ENCODE measurements at regions not wholly inside any gene's neighbourhood (a gene's known extent, or its start where the extent isn't known, plus 50 kb on each side); places are given as distances from the start of the nearest gene placed in this dataset.

DNA sequence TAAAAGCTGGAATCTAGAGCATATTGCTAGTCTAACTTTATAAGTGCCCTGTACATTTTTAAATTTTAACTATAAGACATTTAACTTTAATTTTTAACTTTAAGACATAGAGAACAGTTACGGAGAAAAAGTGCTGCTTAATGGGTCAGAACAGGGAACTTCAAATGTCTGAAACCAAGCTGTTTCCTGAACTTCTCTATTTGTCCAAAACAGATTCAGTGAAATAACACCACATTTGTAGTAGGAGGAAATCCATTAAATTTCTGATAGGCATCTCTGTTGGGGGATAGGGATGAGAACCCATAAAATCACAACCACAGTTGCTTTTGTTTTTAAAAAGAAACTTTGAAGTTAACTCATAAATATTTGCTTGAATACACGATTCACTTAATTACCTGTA lies 170.8 kb upstream of the ANK3 start:
- no peaks in the 10 kb centered on the region for H3K27me3 ChIP-seq (replicated peaks; ENCODE audit: insufficient read depth, low read depth, low read length, poor library complexity)
- CTCF ChIA-PET = no interaction called here
- H3K9me3 ChIP-seq (ENCODE audit: low read depth, low read length, poor library complexity, severe bottlenecking) = no peaks in the 10 kb centered on the region
- no peak overlapping the region for H3K27ac ChIP-seq (ENCODE audit: low read depth, low read length, poor library complexity, severe bottlenecking)
- intact Hi-C loops (cut with micrococcal nuclease; ENCODE audit: unreplicated experiment) = no loop called here
- no peak overlapping the region for H3K4me3 ChIP-seq (ENCODE audit: low read depth, low read length, poor library complexity, severe bottlenecking)
- H3K36me3 ChIP-seq (ENCODE audit: insufficient read depth, low read length, poor library complexity, severe bottlenecking) = no peaks in the 10 kb centered on the region
- H3K4me1 ChIP-seq (ENCODE audit: insufficient read depth, low read length, poor library complexity, severe bottlenecking) = no peaks in the 10 kb centered on the region
- no peak for DNase-seq (ENCODE audit: low spot score)
- BruUV-seq (replicated peaks) = no TSS peak
- no peak for TF ChIP-seq EZH2 (IDR thresholded peaks at IDR 0.05; ENCODE audit: borderline replicate concordance, low read depth, low read length, poor library complexity, severe bottlenecking)
- TF ChIP-seq, protein P1, sequence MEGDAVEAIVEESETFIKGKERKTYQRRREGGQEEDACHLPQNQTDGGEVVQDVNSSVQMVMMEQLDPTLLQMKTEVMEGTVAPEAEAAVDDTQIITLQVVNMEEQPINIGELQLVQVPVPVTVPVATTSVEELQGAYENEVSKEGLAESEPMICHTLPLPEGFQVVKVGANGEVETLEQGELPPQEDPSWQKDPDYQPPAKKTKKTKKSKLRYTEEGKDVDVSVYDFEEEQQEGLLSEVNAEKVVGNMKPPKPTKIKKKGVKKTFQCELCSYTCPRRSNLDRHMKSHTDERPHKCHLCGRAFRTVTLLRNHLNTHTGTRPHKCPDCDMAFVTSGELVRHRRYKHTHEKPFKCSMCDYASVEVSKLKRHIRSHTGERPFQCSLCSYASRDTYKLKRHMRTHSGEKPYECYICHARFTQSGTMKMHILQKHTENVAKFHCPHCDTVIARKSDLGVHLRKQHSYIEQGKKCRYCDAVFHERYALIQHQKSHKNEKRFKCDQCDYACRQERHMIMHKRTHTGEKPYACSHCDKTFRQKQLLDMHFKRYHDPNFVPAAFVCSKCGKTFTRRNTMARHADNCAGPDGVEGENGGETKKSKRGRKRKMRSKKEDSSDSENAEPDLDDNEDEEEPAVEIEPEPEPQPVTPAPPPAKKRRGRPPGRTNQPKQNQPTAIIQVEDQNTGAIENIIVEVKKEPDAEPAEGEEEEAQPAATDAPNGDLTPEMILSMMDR (conservative IDR thresholded peaks at IDR 0.05; ENCODE audit: low read depth, low read length) = no peak
- POLR2A ChIA-PET (ENCODE audit: low non-redundant PET) = no interaction called here

DNA sequence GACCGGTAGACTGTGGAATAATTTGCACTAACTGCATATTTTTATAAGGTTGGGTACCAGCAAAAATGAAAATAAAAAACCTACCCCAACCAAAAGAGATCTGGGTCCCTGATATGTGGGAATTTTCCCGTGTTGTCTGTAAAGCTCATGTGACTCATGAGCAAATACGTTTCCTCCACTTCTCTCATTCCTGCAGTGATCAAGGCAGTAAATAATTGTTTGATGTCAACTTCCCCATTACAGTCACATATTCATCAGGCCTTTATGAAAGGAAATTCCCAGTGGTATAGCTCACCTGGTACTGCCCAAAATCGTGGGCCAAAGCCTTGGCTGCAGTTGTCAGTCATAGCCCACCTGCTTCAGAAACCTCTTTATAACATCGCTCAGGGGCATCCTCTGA lies 166.0 kb upstream of the ANK3 start:
- no peaks in the 10 kb centered on the region for H3K9me3 ChIP-seq (ENCODE audit: low read depth, low read length, poor library complexity, severe bottlenecking)
- H3K27me3 ChIP-seq (replicated peaks; ENCODE audit: insufficient read depth, low read depth, low read length, poor library complexity) = no peaks in the 10 kb centered on the region
- no peak for TF ChIP-seq EZH2 (IDR thresholded peaks at IDR 0.05; ENCODE audit: borderline replicate concordance, low read depth, low read length, poor library complexity, severe bottlenecking)
- TF ChIP-seq, protein P1 (conservative IDR thresholded peaks at IDR 0.05; ENCODE audit: low read depth, low read length) = no peak
- intact Hi-C loops (cut with micrococcal nuclease; ENCODE audit: unreplicated experiment) = no loop called here
- CTCF ChIA-PET = no interaction called here
- no TSS peak for BruUV-seq (replicated peaks)
- no peaks in the 10 kb centered on the region for H3K4me1 ChIP-seq (ENCODE audit: insufficient read depth, low read length, poor library complexity, severe bottlenecking)
- H3K27ac ChIP-seq (ENCODE audit: low read depth, low read length, poor library complexity, severe bottlenecking) = no peak overlapping the region
- POLR2A ChIA-PET (ENCODE audit: low non-redundant PET) = no interaction called here
- DNase-seq (ENCODE audit: low spot score) = no peak
- no peaks in the 10 kb centered on the region for H3K36me3 ChIP-seq (ENCODE audit: insufficient read depth, low read length, poor library complexity, severe bottlenecking)
- H3K4me3 ChIP-seq (ENCODE audit: low read depth, low read length, poor library complexity, severe bottlenecking) = no peak overlapping the region

DNA sequence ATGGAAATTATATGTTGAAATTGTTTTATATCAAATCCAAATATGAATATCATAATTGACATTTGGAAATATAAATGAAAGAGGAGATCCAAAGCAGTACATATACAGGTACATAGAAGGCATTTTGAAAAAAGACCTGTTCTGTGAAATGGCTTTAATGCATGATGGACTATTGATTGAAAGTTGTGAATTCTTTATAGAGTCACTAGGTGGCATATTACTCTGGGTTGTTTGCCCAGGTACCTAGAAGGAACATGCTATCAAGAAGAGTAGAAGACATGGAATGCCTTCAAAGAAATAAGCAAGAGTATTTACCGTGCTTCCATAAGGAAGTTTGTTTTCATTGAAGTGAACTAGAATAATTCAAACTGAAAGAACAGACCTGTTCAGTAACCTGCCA lies 160.0 kb upstream of the ANK3 start:
- H3K27ac ChIP-seq (ENCODE audit: low read depth, low read length, poor library complexity, severe bottlenecking) = no peak overlapping the region
- POLR2A ChIA-PET (ENCODE audit: low non-redundant PET) = no interaction called here
- DNase-seq (ENCODE audit: low spot score) = peak; percentile 51
- no peaks in the 10 kb centered on the region for H3K36me3 ChIP-seq (ENCODE audit: insufficient read depth, low read length, poor library complexity, severe bottlenecking)
- no peaks in the 10 kb centered on the region for H3K27me3 ChIP-seq (replicated peaks; ENCODE audit: insufficient read depth, low read depth, low read length, poor library complexity)
- intact Hi-C loops (cut with micrococcal nuclease; ENCODE audit: unreplicated experiment) = loop anchor here (10.0 kb wide), 2 partner anchors 95 to 225 kb away; partner anchors contain the start of gene CDK1
- H3K9me3 ChIP-seq (ENCODE audit: low read depth, low read length, poor library complexity, severe bottlenecking) = no peaks in the 10 kb centered on the region
- no peaks in the 10 kb centered on the region for H3K4me1 ChIP-seq (ENCODE audit: insufficient read depth, low read length, poor library complexity, severe bottlenecking)
- CTCF ChIA-PET = no interaction called here
- TF ChIP-seq, protein P1 (conservative IDR thresholded peaks at IDR 0.05; ENCODE audit: low read depth, low read length) = peak; percentile 60
- no peak for TF ChIP-seq EZH2 (IDR thresholded peaks at IDR 0.05; ENCODE audit: borderline replicate concordance, low read depth, low read length, poor library complexity, severe bottlenecking)
- H3K4me3 ChIP-seq (ENCODE audit: low read depth, low read length, poor library complexity, severe bottlenecking) = no peak overlapping the region
- BruUV-seq (replicated peaks) = no TSS peak

All from A673 (cell line).